ENCODE measurements at regions not wholly inside any gene's neighbourhood (a gene's known extent, or its start where the extent isn't known, plus 50 kb on each side); places are given as distances from the start of the nearest gene placed in this dataset.

- TF ChIP-seq CTCF (conservative IDR thresholded peaks at IDR 0.05; ENCODE audit: low read depth in 2 of 2), result no peak
- no peak for TF ChIP-seq POLR2AphosphoS5 (IDR thresholded peaks at IDR 0.05; ENCODE audit: low read depth)
- no peak for TF ChIP-seq EZH2 (IDR thresholded peaks at IDR 0.05; ENCODE audit: low read depth, unreplicated experiment)
- TF ChIP-seq CREB1 (CRISPR knock-in tag; IDR thresholded peaks at IDR 0.05; ENCODE audit: low read depth), result no peak
- TF ChIP-seq, protein P1, sequence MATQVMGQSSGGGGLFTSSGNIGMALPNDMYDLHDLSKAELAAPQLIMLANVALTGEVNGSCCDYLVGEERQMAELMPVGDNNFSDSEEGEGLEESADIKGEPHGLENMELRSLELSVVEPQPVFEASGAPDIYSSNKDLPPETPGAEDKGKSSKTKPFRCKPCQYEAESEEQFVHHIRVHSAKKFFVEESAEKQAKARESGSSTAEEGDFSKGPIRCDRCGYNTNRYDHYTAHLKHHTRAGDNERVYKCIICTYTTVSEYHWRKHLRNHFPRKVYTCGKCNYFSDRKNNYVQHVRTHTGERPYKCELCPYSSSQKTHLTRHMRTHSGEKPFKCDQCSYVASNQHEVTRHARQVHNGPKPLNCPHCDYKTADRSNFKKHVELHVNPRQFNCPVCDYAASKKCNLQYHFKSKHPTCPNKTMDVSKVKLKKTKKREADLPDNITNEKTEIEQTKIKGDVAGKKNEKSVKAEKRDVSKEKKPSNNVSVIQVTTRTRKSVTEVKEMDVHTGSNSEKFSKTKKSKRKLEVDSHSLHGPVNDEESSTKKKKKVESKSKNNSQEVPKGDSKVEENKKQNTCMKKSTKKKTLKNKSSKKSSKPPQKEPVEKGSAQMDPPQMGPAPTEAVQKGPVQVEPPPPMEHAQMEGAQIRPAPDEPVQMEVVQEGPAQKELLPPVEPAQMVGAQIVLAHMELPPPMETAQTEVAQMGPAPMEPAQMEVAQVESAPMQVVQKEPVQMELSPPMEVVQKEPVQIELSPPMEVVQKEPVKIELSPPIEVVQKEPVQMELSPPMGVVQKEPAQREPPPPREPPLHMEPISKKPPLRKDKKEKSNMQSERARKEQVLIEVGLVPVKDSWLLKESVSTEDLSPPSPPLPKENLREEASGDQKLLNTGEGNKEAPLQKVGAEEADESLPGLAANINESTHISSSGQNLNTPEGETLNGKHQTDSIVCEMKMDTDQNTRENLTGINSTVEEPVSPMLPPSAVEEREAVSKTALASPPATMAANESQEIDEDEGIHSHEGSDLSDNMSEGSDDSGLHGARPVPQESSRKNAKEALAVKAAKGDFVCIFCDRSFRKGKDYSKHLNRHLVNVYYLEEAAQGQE (IDR thresholded peaks at IDR 0.05; ENCODE audit: unreplicated experiment), result no peak
- no peak for TF ChIP-seq ZNF331 (CRISPR knock-in tag; IDR thresholded peaks at IDR 0.05; ENCODE audit: low read depth)
- no peak for TF ChIP-seq JUNB (IDR thresholded peaks at IDR 0.05; ENCODE audit: unreplicated experiment)
- no peak for TF ChIP-seq NANOG (IDR thresholded peaks at IDR 0.05; ENCODE audit: borderline replicate concordance)
Measured at GRCh38 chr3:72658466-72659100, 189.7 kb downstream of the SHQ1 start.
